PC-9 (cell line): ENCODE measurements at regions not wholly inside any gene's neighbourhood (a gene's known extent, or its start where the extent isn't known, plus 50 kb on each side); places are given as distances from the start of the nearest gene placed in this dataset.

ENCODE experiments used
- BruUV-seq: library from RNA; stranded (reverse); fragments of 400-500 nt; replicated peaks from 2 replicates; lab custom pipeline; 2021; lab: Mats Ljungman, UMichigan
- CTCF ChIA-PET: fragments of 300-600 bp; sonication (Branson Sonifier 250); formaldehyde crosslinking; loops from one replicate; lab custom pipeline; 2022; ENCODE audit warnings: antibody characterized with exemption; lab: Charles Lee
- POLR2A ChIA-PET: fragments of 300-600 bp; sonication (Branson Sonifier 250); formaldehyde crosslinking; loops from one replicate; lab custom pipeline; 2022; ENCODE audit warnings: antibody characterized with exemption; ENCODE audit not compliant: unreplicated experiment; lab: Charles Lee
- DNase-seq, 2 experiments: peaks; one replicate each; pipeline versions ENCODE4 v3.0.0 to v3.0.0-alpha.2; 2015 to 2022; ENCODE audit warnings: mixed read lengths in 1 of 2
- H2AFZ ChIP-seq: fragments of 200-600 bp; sonication (generic); 2 replicates; pipeline ENCODE4 v1.8.1; 2017; ENCODE audit warnings: antibody characterized with exemption
- H3F3A ChIP-seq: fragments of 200-600 bp; sonication (generic); 2 replicates; pipeline ENCODE4 v1.8.1; 2017; ENCODE audit warnings: antibody characterized with exemption, mild to moderate bottlenecking, low read depth; ENCODE audit not compliant: insufficient read depth
- H3K27ac ChIP-seq: fragments of 200-600 bp; sonication (generic); 2 replicates; pipeline ENCODE4 v1.6.1; 2016; ENCODE audit warnings: mixed run types
- H3K27me3 ChIP-seq: fragments of 200-600 bp; sonication (generic); 2 replicates; pipeline ENCODE4 v1.6.1; 2016; ENCODE audit warnings: low read depth, mixed run types; ENCODE audit not compliant: insufficient read depth
- H3K36me3 ChIP-seq: fragments of 200-600 bp; sonication (generic); 2 replicates; pipeline ENCODE4 v1.6.1; 2016; ENCODE audit warnings: low read depth, mixed run types
- H3K4me1 ChIP-seq: fragments of 200-600 bp; sonication (generic); replicated peaks from 2 replicates; pipeline ENCODE4 v1.6.1; 2016; ENCODE audit warnings: mixed run types; ENCODE audit not compliant: insufficient read depth
- H3K4me2 ChIP-seq: fragments of 200-600 bp; sonication (generic); 2 replicates; pipeline ENCODE4 v1.6.1; 2017; ENCODE audit warnings: mixed run types
- H3K4me3 ChIP-seq: fragments of 200-600 bp; sonication (generic); 2 replicates; pipeline ENCODE4 v1.6.1; 2016; ENCODE audit warnings: mixed run types
- H3K79me2 ChIP-seq: fragments of 200-600 bp; sonication (generic); 2 replicates; pipeline ENCODE4 v1.6.1; 2017; ENCODE audit warnings: low read depth, mixed run types
- H3K9me2 ChIP-seq: fragments of 200-600 bp; sonication (generic); 2 replicates; pipeline ENCODE4 v1.8.1; 2017; ENCODE audit warnings: mild to moderate bottlenecking; ENCODE audit not compliant: insufficient read depth
- H3K9me3 ChIP-seq: fragments of 200-600 bp; sonication (generic); 2 replicates; pipeline ENCODE4 v1.8.1; 2016; ENCODE audit warnings: low read depth; ENCODE audit not compliant: insufficient read depth
- H4K20me1 ChIP-seq: fragments of 200-600 bp; sonication (generic); 2 replicates; pipeline ENCODE4 v1.8.1; 2017; ENCODE audit not compliant: insufficient read depth
- CTCF ChIP-seq: fragments of 200-600 bp; sonication (generic); conservative IDR thresholded peaks from 2 replicates; pipeline ENCODE4 v1.6.1; 2017; ENCODE audit warnings: mixed run types, antibody characterized with exemption, mild to moderate bottlenecking, moderate library complexity
- EZH2 ChIP-seq: fragments of 200-600 bp; sonication (generic); IDR thresholded peaks from 2 replicates; pipeline ENCODE4 v1.8.0; 2017; ENCODE audit warnings: antibody characterized with exemption, low read depth
- intact Hi-C: fragments of 100-400 bp; cut with micrococcal nuclease; formaldehyde crosslinking; loops from one replicate; pipeline ENCODE4 v1.10.0; 2022; ENCODE audit not compliant: unreplicated experiment

DNA sequence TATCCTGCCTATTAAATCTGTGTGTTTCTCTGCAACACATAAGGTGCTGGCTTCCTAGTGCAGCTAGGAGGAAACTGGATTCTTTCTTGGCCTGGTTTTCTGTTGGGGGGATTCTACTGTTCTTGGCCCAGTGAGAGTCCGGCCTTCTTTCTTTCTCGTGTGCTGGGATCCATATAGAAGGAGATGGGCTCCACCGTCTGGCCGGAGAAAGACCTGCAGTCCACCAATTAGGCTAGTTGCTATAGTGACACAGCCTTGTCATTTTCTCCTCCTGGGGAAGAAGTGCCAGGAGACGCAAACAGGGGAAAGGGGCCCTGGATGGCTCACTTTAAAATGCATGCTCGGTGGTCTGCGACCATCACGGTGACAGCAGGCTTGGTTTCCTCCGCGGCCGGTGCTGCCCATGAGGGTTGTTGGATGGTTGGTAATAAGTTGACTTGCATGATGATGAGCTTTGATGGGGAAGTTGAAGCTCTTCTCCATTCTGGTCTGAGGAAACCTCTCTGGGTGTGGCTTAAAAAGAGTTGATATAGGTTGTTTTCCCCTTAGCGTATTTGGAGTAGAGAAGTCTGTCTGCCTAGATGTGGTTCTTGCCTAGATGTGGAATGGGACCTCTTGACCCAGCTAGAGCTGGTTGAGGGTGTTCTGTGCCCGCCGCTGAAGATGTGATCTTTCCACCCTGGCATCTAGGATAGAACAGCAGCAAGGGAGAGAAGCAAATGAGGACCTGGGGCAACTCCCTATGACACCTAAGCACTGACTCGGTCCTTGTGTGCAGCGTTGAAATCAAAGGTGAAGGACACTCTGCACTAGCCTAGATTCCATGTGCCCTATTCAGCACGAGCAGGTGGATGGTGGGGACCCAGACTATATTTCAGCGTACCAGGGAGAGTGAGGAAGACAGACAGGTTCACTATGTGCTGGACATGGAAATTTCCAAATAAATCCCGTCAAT is 1335.0 kb downstream of the BRD1 start:
- CTCF ChIA-PET: interaction anchor here (0.5 kb wide), 1 partner anchor 1729 kb away, joined by 4 read pairs; no protein-coding TSS in a partner anchor

DNA sequence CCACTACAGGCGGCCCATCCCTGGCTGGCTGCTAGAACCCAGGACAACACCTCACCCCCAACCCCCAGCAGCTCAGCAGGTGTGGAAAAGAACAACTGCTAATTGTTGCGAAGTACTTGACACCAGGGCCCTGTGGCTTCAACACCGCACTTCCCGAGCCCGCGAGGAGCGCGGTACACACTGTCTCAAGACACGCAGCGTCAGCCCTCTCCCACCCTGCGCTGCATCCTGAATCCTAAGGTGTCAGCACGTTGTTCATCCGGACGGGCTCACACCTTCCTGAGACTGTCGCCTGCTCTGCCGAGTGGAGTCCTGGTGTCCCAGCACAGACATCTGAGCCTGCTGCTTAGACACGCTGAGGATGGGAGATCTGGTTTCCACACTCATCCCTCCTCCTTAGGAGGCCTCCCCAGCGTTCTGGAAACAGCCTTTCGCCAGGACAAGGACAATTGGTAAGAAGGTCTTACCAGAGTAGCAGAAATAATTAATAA is 1336.2 kb downstream of the BRD1 start:
- no peak for DNase-seq
- ChIA-PET POLR2A (no interaction called here), CTCF (no interaction called here)
- no peak overlapping the region for H3K4me2 ChIP-seq
- H4K20me1 ChIP-seq: 0 out of 2 replicates have a peak, but pooled peaks cover 4% of the 10 kb centered on the region
- BruUV-seq: no TSS peak
- no peaks in the 10 kb centered on the region for H3K4me1 ChIP-seq
- H3K9me3 ChIP-seq: no peaks in the 10 kb centered on the region
- H3K27me3 ChIP-seq: peaks cover 60% of the 10 kb centered on the region
- no peak overlapping the region for H3K4me3 ChIP-seq
- H3K9me2 ChIP-seq: no peaks in the 10 kb centered on the region
- no peak overlapping the region for H2AFZ ChIP-seq
- TF ChIP-seq EZH2 (no peak), CTCF (no peak)
- H3K79me2 ChIP-seq: no peaks in the 10 kb centered on the region
- H3F3A ChIP-seq: no peaks in the 10 kb centered on the region
- intact Hi-C loops: loop anchor here (5.0 kb wide), 1 partner anchor 1929 kb away; no protein-coding TSS in a partner anchor
- no peak overlapping the region for H3K27ac ChIP-seq
- H3K36me3 ChIP-seq: no peaks in the 10 kb centered on the region

More for the DNA sequence above, 1335.0 kb downstream of the BRD1 start:
- POLR2A ChIA-PET: no interaction called here
- intact Hi-C loops: loop anchor here (5.0 kb wide), 1 partner anchor 1930 kb away; no protein-coding TSS in a partner anchor
- H3K27ac ChIP-seq: no peak overlapping the region
- BruUV-seq: no TSS peak
- no peaks in the 10 kb centered on the region for H3F3A ChIP-seq
- no peak overlapping the region for H3K4me3 ChIP-seq
- TF ChIP-seq CTCF (peak; percentile 91), EZH2 (no peak)
- no peaks in the 10 kb centered on the region for H3K9me2 ChIP-seq
- H3K4me2 ChIP-seq: no peak overlapping the region
- H3K36me3 ChIP-seq: no peaks in the 10 kb centered on the region
- H3K27me3 ChIP-seq: peaks cover 53% of the 10 kb centered on the region
- no peaks in the 10 kb centered on the region for H3K4me1 ChIP-seq
- H3K79me2 ChIP-seq: no peaks in the 10 kb centered on the region
- 0 out of 2 replicates have a peak, but pooled peaks cover 4% of the 10 kb centered on the region for H4K20me1 ChIP-seq
- DNase-seq: peak; percentile 40 to 59
- no peaks in the 10 kb centered on the region for H3K9me3 ChIP-seq
- no peak overlapping the region for H2AFZ ChIP-seq

DNA sequence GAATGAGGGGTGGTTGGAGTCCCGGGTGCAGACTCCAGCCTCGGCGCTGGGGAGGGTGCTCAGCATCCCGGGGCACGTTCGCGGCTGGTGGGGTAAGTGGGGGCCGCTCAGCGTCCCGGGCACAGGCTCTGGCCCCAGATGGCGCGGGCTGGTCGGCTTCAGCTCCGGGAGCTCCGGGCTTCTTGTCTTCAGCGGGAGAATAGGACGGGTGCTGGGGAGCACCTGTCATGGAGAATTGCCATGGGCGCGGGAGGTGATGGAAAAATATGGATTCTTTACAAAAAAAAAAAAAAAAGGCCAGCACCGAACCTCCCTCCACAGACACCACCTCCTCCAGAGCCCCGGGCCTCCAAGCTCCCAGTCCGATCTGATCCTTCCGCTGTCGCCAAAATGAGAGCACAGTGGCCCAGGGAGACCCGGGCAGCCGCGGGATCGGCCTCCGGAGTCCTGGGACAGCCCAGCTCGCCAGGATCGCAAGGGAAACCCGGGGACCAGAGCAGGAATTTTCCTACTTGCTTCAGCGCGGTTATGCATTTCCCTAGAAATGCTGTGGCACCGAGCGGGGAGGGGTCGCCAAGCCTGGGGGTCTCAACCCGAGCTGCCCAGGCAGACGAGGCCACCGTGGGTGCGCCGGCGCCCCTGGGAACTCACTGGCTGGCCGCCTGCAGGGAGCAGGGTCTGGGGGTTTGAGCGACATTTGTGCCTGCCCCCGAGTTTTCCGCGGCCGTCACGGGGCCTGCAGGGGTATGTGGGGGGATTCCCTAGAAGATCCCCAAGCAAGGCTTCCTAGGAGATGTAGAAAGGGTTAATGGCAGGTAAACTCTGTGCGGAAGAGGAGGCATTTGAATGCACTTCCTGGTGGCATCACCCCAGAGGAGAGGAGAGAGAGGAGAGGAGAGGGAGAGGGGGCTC is 1336.9 kb downstream of the BRD1 start:
- intact Hi-C loops: loop anchor here (5.0 kb wide), 1 partner anchor 1928 kb away; no protein-coding TSS in a partner anchor
- peaks cover 4% of the 10 kb centered on the region; the same call in 1 of the 2 replicates for H4K20me1 ChIP-seq
- no TSS peak for BruUV-seq
- peaks cover 60% of the 10 kb centered on the region for H3K27me3 ChIP-seq
- H3K9me2 ChIP-seq: no peaks in the 10 kb centered on the region
- TF ChIP-seq CTCF: no peak
- no peak for TF ChIP-seq EZH2
- no peak overlapping the region for H3K27ac ChIP-seq
- H3K9me3 ChIP-seq: no peaks in the 10 kb centered on the region
- H3K4me3 ChIP-seq: no peak overlapping the region
- no peaks in the 10 kb centered on the region for H3F3A ChIP-seq
- H3K79me2 ChIP-seq: no peaks in the 10 kb centered on the region
- DNase-seq: no peak
- H3K4me2 ChIP-seq: no peak overlapping the region
- H3K36me3 ChIP-seq: no peaks in the 10 kb centered on the region
- ChIA-PET CTCF (no interaction called here), POLR2A (no interaction called here)
- no peak overlapping the region for H2AFZ ChIP-seq
- no peaks in the 10 kb centered on the region for H3K4me1 ChIP-seq
